Hepatocyte (in vitro differentiated cells): ENCODE measurements at regions not wholly inside any gene's neighbourhood (a gene's known extent, or its start where the extent isn't known, plus 50 kb on each side); places are given as distances from the start of the nearest gene placed in this dataset.

Experiments
- DNase-seq: peaks from one replicate; pipeline ENCODE4 v3.0.0-alpha.2; 2016; ENCODE audit warnings: low spot score
- H2AFZ ChIP-seq: fragments of 200-600 bp; sonication (generic); 2 replicates; pipeline ENCODE4 v1.6.0; 2016; ENCODE audit warnings: antibody characterized with exemption, mild to moderate bottlenecking
- H3K27ac ChIP-seq: fragments of 200-600 bp; sonication (generic); 2 replicates; pipeline ENCODE4 v1.5.1; 2016; ENCODE audit warnings: mild to moderate bottlenecking
- H3K27me3 ChIP-seq: fragments of 200-600 bp; sonication (generic); 2 replicates; pipeline ENCODE4 v1.6.1; 2016
- H3K36me3 ChIP-seq: fragments of 200-600 bp; sonication (generic); replicated peaks from 2 replicates; pipeline ENCODE4 v1.5.1; 2016; ENCODE audit warnings: low read depth; ENCODE audit not compliant: insufficient read depth
- H3K4me1 ChIP-seq: fragments of 200-600 bp; sonication (generic); 2 replicates; pipeline ENCODE4 v1.5.1; 2016; ENCODE audit warnings: mild to moderate bottlenecking, moderate library complexity; ENCODE audit not compliant: insufficient read depth
- H3K4me2 ChIP-seq: fragments of 200-600 bp; sonication (generic); 2 replicates; pipeline ENCODE4 v1.6.0; 2016
- H3K4me3 ChIP-seq: fragments of 200-600 bp; sonication (generic); 2 replicates; pipeline ENCODE4 v1.5.1; 2016; ENCODE audit warnings: mild to moderate bottlenecking
- H3K79me2 ChIP-seq: fragments of 200-600 bp; sonication (generic); 2 replicates; pipeline ENCODE4 v1.6.0; 2017; ENCODE audit warnings: mild to moderate bottlenecking
- H3K9me2 ChIP-seq: fragments of 200-600 bp; sonication (generic); replicated peaks from 2 replicates; pipeline ENCODE4 v1.6.0; 2017; ENCODE audit warnings: mild to moderate bottlenecking; ENCODE audit not compliant: insufficient read depth
- H3K9me3 ChIP-seq: fragments of 200-600 bp; sonication (generic); 2 replicates; pipeline ENCODE4 v1.5.1; 2016; ENCODE audit warnings: low read depth, mild to moderate bottlenecking
- H4K20me1 ChIP-seq: fragments of 200-600 bp; sonication (generic); 2 replicates; pipeline ENCODE4 v1.6.0; 2016; ENCODE audit warnings: mild to moderate bottlenecking; ENCODE audit not compliant: insufficient read depth, poor library complexity, severe bottlenecking
- CTCF ChIP-seq: fragments of 200-600 bp; sonication (generic); IDR thresholded peaks from 2 replicates; pipeline ENCODE4 v1.5.1; 2016; ENCODE audit warnings: antibody characterized with exemption, mild to moderate bottlenecking; ENCODE audit not compliant: poor library complexity
- EZH2 ChIP-seq: fragments of 200-600 bp; sonication (generic); IDR thresholded peaks from 2 replicates; pipeline ENCODE4 v1.6.1; 2016; ENCODE audit warnings: antibody characterized with exemption, mild to moderate bottlenecking, borderline replicate concordance
- EZH2phosphoT487 ChIP-seq: fragments of 200-600 bp; sonication (generic); IDR thresholded peaks from one replicate; pipeline ENCODE4 v1.6.1; 2018; ENCODE audit warnings: antibody characterized with exemption, mild to moderate bottlenecking, low read depth, moderate library complexity; ENCODE audit not compliant: unreplicated experiment, severe bottlenecking
- WGBS: methylation state at CpG from one replicate; pipeline ENCODE4 v1.1.6; 2016; ENCODE audit warnings: low lambda C conversion rate; ENCODE audit errors: missing lambda C conversion rate; 5-methylcytosine and 5-hydroxymethylcytosine counted together

GRCh38 chr10:83165265-83165664, 974.0 kb upstream of the GHITM start:
- DNase-seq: no peak
- H3K36me3 ChIP-seq: no peaks in the 10 kb centered on the region

GRCh38 chr10:83166344-83166743, 973.0 kb upstream of the GHITM start:
- DNase-seq: peak; percentile 34
- Histone ChIP-seq H3K4me2 (no peak overlapping the region), H3K27me3 (no peaks in the 10 kb centered on the region), H3K79me2 (no peaks in the 10 kb centered on the region), H4K20me1 (no peaks in the 10 kb centered on the region), H3K27ac (no peak overlapping the region), H3K9me2 (no peaks in the 10 kb centered on the region), H3K4me3 (no peak overlapping the region), H3K4me1 (peaks cover 3% of the 10 kb centered on the region), H3K36me3 (no peaks in the 10 kb centered on the region), H2AFZ (no peak overlapping the region), H3K9me3 (no peaks in the 10 kb centered on the region)
- 19% methylated on average over 5 of the region's 5 CpGs for WGBS
- TF ChIP-seq EZH2phosphoT487: no peak
- TF ChIP-seq EZH2: no peak
- TF ChIP-seq CTCF: peak; percentile 24

More at GRCh38 chr10:83165265-83165664, 974.0 kb upstream of the GHITM start:
- H4K20me1 ChIP-seq: no peaks in the 10 kb centered on the region
- WGBS: 40% methylated on average over 3 of the region's 3 CpGs
- H3K9me2 ChIP-seq: no peaks in the 10 kb centered on the region
- H3K79me2 ChIP-seq: no peaks in the 10 kb centered on the region
- no peak overlapping the region for H3K4me3 ChIP-seq
- peak overlapping the region; percentile 45 for H3K4me2 ChIP-seq
- TF ChIP-seq CTCF (no peak), EZH2phosphoT487 (no peak), EZH2 (no peak)
- H3K4me1 ChIP-seq: peaks cover 3% of the 10 kb centered on the region
- H3K9me3 ChIP-seq: no peaks in the 10 kb centered on the region
- H2AFZ ChIP-seq: no peak overlapping the region
- H3K27me3 ChIP-seq: no peaks in the 10 kb centered on the region
- H3K27ac ChIP-seq: no peak overlapping the region

- Histone ChIP-seq H3K36me3 (no peaks in the 10 kb centered on the region), H3K4me3 (no peak overlapping the region), H3K27ac (no peak overlapping the region), H3K27me3 (no peaks in the 10 kb centered on the region), H3K79me2 (no peaks in the 10 kb centered on the region), H4K20me1 (no peaks in the 10 kb centered on the region), H2AFZ (no peak overlapping the region), H3K4me1 (peaks cover 3% of the 10 kb centered on the region), H3K4me2 (no peak overlapping the region), H3K9me2 (no peaks in the 10 kb centered on the region), H3K9me3 (no peaks in the 10 kb centered on the region)
- no peak for TF ChIP-seq EZH2
- TF ChIP-seq EZH2phosphoT487: no peak
- TF ChIP-seq CTCF: no peak
- WGBS: 60% methylated on average over 4 of the region's 4 CpGs
- no peak for DNase-seq
These were observed 972.2 kb upstream of the GHITM start for GRCh38 chr10:83167081-83167480.

GRCh38 chr10:83176901-83177300, 962.4 kb upstream of the GHITM start:
- DNase-seq: no peak
- Histone ChIP-seq H3K79me2 (no peaks in the 10 kb centered on the region), H3K27me3 (no peaks in the 10 kb centered on the region), H3K27ac (no peak overlapping the region), H3K36me3 (no peaks in the 10 kb centered on the region), H3K9me3 (no peaks in the 10 kb centered on the region), H3K9me2 (no peaks in the 10 kb centered on the region), H2AFZ (no peak overlapping the region), H3K4me2 (no peak overlapping the region), H3K4me1 (no peaks in the 10 kb centered on the region), H4K20me1 (no peaks in the 10 kb centered on the region), H3K4me3 (no peak overlapping the region)
- no peak for TF ChIP-seq CTCF
- WGBS: 87% methylated on average over 2 of the region's 2 CpGs
